ENCODE measurements at regions not wholly inside any gene's neighbourhood (a gene's known extent, or its start where the extent isn't known, plus 50 kb on each side); places are given as distances from the start of the nearest gene placed in this dataset.

DNA sequence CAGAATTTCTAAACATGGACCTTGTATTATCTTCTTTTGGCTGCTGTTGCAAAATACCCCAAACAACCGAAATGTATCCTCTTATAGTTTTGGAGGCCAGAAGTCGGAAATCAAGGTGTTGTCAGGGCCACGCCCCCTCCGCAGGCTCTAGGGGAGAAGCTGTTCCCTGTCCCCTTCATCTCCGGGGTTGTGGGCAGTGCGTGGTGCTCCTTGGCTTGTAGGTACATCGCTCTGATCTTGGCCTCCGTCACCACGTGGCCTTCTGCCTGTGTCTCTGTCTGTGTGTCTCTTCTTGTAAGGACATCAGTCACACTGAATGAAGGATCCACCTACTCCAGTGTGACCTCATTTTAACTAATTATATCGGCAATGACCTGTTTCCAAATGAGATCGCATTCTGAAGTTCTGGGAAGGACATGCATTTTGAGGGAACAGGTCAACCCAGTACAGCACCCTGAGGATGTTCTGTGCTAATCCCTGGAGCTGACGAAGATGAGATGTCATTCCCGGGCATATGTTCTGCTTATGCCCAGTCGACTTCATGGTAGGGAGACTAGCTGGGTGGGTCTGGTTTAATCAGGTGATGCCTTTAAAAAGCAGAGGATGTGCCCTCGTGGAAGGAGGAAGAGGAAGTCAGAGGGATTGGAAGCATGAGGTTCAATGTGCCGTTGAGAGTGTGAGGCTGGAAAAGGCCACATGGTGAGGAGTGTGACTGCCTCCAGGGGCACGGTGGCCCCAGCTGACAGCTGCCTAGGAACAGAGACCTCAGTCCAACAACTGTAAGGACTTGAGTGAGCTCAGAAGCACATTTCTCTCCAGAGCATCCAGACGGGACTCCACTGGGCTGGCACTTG lies 531.1 kb downstream of the TBC1D22A start:
- in situ Hi-C loops (cut with HindIII; ENCODE audit: low sequenced_read_pairs): no loop called here

- in situ Hi-C loops (cut with HindIII; ENCODE audit: low sequenced_read_pairs): no loop called here
Observed at GRCh38 chr22:47292546-47293320, 530.3 kb downstream of the TBC1D22A start.

GRCh38 chr22:47291565-47292495 lies 529.4 kb downstream of the TBC1D22A start:
- in situ Hi-C loops (cut with HindIII; ENCODE audit: low sequenced_read_pairs): no loop called here

DNA sequence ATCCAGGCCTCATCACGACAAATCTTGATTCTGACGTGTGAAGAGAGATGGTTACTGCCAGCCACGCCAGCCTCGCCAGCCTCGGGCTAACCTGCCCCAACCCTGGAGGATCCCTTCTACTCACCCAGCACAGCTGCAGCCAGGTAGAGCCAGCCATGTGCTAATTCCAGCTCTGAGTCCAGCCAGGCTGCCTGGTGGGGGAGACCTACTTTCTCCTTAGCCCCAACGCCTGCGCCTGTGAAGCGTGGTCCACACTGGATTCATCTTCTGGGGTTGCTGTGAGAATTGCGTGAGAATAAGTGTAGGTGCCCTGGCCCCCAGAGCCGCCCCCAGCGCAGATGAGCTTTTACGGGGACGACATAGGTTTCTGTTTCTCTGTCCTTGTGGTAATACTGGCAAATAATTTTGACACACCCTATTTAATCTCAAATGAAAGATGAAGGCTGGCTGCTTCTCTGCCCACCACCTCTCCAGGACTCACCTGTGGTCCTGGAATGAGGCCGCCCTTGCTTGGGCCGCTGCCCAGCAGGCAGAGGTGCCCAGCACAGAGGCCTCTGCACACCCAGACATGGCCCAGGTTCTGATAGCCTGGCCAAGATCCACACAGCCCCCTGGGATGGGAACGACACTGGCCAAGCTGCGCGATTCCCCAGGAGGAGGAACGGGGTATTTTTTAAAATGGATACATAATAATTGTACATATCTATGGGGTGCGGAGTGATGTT lies 528.4 kb downstream of the TBC1D22A start:
- in situ Hi-C loops (cut with HindIII; ENCODE audit: low sequenced_read_pairs): no loop called here

DNA sequence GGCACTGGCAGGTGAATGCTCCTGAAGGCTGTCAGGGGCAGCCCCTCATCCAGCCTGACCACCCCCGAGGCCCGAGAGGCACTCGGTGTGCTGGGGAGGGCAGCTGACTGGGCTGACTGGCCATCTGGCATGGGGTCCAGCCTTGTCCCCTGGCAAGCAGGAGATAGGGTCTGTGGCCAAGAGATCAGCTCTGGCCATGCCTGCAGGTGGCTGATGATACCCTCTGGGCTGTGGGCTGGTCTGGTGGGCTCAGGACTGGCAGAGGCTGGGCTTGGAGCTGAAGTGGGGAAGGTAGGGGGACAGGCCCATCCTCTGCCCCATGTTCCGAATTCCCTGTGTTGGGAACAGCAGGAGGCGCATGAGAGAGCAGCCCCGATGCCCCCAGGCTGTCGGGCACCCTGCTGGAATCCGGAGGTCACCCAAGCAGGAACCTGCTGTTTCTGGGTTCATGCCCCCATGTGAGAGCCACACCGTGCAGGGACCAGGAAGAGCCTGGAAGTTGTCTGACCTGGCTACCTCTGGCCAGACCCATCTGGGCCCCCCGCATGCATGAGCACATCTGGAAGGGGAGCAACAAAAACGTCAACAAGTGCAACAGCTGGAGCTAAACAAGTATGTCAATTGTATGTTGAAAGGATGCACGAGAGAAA lies 527.0 kb downstream of the TBC1D22A start:
- in situ Hi-C loops (cut with HindIII; ENCODE audit: low sequenced_read_pairs): no loop called here

DNA sequence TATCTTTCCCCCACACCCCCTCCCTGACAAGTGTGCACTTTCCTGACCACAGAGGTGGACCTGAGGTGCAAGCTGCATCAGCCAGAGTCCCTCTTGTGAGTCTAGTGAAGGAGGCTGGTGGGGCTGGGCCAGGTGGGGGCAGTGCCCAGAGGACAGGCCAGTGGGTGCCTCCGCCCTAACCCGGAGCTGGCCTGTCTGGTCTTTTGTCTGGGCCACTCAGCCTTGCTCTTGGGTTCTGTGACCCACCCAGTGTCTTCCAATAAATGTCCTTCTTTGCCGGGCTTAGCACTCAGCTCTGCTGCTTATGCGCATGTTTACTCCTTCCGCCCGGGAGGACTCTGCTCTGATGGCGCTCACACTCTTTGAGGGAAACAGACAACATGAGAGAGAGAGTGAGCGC lies 526.2 kb downstream of the TBC1D22A start:
- in situ Hi-C loops (cut with HindIII; ENCODE audit: low sequenced_read_pairs): no loop called here

- in situ Hi-C loops (cut with HindIII; ENCODE audit: low sequenced_read_pairs): no loop called here
Observed at GRCh38 chr22:47287516-47287915, 525.1 kb downstream of the TBC1D22A start.

DNA sequence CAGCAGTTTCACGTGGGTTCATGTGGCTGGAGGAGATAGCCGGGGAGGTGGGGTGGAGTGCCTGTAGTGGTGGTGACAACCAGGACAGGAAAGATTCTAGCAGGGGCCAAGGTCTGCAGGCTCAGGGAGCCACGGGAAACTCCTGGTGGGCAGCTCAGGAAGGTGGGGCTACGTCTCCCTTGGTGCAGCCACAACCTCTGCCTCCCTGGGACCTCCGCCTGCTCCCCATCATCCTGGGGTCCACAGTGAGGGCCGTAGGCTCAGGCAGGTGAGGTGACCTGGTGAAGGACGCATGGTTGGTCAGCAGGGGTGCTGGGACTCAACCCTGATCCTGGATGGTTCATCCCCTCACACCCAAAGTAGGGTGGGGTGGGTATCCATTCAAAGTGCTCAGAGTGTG lies 524.1 kb downstream of the TBC1D22A start:
- in situ Hi-C loops (cut with HindIII; ENCODE audit: low sequenced_read_pairs): no loop called here

- in situ Hi-C loops (cut with HindIII; ENCODE audit: low sequenced_read_pairs): no loop called here
Observed at GRCh38 chr22:47285981-47286380, 523.5 kb downstream of the TBC1D22A start.

DNA sequence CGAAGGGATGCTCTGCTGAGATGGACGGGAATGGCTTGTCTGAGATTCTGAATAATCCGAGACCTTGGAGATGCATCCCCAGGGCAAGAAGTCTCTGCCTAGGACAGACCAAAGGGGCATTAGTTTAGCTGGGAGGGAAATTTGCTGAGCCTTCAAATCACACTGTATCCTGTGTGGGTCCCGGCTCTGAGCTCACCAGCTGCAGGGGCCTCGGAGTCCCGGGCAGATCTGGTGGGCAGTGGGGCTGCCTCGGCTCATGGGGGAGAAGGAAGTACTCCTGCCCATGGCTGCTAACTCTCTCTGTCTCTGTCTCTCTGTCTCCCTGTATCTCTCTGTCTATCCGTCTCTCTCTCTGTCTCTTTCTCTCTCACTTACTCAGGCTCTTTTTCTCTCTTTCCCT lies 522.4 kb downstream of the TBC1D22A start:
- in situ Hi-C loops (cut with HindIII; ENCODE audit: low sequenced_read_pairs): no loop called here

DNA sequence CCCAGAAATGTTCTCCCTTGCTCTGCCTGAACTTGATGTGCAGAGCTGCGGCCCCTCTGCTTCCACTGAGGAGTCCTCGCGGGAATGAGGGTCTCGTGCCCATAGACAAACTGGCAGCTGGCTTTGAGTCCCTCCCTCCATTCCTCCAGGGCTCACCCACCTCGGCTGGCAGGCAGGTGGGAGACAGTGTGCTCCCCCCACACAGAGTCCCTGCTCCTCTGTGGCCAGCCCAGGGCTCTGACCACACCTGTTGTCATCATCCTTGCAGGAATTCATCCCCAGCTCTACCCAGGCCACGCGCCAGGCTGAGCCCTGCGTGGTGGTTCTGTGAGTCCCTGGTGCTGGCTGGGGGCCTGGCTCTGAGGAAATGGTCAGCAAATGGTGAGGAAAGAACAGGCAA lies 521.9 kb downstream of the TBC1D22A start:
- in situ Hi-C loops (cut with HindIII; ENCODE audit: low sequenced_read_pairs): no loop called here

DNA sequence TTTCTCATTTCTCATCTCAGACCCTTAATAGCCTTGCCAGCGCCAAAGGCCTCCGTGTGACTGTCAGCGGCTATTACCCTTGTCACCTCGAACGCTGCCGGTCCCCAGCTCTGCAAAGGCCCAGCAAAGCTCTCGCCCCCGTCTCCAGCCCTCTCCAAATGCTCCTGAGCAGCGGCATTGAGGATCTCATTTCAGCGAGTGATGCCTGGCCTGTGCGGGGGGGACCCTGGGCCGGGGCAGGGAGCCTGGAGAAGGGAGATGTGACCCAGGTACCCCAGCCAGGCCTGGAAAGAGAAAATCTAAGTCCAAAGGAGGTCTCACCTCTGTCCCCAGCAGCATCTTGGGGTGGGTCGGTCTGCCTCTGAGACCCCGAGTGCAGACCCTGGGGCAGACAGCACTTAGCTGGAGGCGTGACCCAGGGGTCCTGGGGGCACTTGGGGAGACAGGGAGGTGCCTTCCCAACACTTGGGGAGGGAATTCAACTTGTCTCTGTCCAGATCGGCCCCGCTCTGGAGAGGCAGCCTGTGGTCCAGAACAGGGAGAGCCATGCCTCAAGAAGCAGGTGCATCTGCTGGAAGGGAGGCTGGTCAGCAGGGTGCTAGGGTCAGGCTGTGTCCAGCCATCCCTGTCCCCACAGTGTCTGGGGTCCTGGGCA lies 521.3 kb downstream of the TBC1D22A start:
- in situ Hi-C loops (cut with HindIII; ENCODE audit: low sequenced_read_pairs): no loop called here

DNA sequence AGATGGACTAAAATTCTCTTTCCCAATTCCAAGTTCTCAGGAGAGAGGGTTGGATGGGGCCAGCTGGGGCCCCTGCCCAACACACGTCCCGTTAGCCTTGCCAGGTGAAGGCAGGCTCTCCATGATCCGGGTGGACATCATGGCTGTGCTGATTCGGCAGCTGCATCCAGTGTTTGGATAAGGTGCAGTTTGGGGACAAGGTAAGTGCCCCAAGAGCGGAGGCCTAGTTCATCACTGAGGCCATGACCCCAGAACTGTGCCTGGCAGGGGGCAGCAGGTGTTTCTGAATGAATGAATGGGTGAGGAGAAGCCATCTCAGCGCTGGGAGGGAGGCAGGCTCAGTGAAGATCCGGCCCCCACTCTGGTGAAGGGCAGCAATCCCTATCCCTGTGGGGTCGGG lies 520.4 kb downstream of the TBC1D22A start:
- in situ Hi-C loops (cut with HindIII; ENCODE audit: low sequenced_read_pairs): no loop called here

DNA sequence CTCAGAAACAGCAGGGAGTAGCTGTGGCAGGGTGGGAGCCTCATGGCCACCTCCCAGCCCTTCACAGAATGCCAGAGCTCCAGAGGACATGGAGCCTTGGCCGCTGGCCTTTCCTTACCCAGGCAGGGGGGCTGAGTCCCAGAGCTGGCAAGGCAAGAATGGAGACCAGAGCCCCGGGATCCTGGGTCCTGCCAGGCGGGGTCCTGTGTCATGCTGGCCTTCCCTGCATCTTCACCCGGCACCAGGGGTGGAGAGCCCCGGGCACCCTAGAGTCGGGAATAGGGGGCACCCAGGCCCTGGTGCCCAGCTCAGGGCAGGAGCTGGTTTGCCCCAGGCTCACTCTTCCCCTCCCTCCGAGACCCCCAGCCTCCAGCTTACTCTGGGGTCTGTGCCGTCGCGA lies 519.9 kb downstream of the TBC1D22A start:
- in situ Hi-C loops (cut with HindIII; ENCODE audit: low sequenced_read_pairs): no loop called here

DNA sequence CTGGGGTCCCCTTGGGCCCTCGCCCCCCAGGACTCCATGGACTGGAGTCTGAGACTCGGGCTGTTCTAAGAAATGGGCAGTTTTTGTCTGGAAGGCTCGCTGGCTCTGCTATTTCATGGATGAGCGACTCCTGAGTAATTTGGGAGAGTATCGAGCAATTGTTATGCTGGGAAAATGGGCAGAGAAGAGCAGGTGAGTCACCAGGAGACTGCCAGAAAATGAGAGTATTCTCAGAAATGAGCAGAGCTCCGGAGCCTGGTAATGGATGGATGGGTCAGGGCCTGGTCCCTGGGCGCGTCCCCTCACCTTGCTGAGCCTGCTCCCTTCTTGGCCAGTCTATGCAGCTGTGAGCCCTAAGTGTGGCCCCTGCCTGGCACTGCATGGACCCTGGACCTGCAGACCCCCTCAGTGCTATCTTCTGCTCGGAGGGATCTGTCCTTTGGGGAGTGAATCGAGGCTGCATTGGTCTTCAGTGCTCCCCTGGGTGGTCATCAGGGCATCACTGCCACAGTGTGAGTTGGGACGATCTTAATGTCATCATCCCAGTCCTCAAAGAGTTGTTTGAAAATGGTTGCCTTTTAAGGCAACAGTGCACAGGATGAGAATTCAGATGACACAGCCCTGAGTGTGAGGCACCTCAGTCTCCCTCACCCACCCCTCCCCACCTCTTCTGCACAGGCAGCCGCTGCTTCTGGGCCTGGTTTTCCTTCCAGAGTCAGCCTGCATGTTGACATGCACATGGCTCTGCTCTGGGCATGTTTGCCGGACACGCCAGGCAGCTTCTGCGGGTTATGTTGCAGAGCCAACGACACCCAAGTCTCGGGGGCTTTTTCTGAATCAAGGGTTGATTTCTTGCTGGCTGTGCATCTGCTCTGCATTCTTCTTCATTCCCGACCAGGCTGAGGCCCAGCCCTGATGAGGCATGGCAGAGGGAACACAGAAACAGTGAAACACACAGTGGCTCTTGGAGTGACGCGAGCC lies 519.0 kb downstream of the TBC1D22A start:
- in situ Hi-C loops (cut with HindIII; ENCODE audit: low sequenced_read_pairs): no loop called here

DNA sequence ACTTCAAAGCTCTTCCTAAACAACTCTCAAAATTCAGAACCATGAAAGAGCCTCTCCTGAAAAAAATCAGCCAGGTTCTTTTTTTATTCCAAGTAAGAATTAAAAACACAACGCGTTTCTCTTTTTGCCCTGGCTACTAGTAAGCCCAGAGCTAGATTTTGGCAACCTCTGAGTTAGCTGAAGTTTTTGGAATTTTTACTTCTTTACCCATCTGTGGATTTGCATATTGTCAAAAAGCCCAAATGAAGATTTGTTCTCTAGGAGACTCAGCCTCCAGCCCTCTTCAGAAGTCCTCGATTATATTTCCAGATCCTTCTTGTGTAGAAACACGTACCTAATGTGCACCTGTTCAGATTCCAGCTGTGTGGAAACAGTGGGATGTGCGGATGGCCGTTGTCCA lies 517.9 kb downstream of the TBC1D22A start:
- in situ Hi-C loops (cut with HindIII; ENCODE audit: low sequenced_read_pairs): no loop called here

DNA sequence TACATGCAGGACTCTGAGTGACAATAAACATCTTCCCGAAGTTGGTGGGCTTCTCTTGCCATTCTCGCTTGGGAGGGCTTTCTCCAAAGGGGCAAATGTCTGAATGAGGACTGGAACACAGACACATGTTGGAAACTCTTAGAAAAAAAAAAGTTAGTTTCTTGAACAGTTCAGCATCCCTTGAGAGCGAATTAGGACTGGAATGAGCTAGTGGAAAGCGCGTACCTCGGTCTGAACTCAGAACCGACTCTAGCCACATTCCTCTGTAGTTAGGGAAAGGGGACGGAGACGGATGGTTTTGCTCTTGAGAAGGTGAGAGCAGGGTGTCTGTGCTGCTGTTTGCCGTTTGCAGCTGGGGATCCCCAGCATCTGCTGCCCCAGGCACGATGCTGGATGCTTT lies 517.3 kb downstream of the TBC1D22A start:
- in situ Hi-C loops (cut with HindIII; ENCODE audit: low sequenced_read_pairs): no loop called here

GRCh38 chr22:47279337-47279736 lies 516.9 kb downstream of the TBC1D22A start:
- in situ Hi-C loops (cut with HindIII; ENCODE audit: low sequenced_read_pairs): no loop called here

Measured in DLD1 (cell line).